ENCODE measurements at regions not wholly inside any gene's neighbourhood (a gene's known extent, or its start where the extent isn't known, plus 50 kb on each side); places are given as distances from the start of the nearest gene placed in this dataset.

DNA sequence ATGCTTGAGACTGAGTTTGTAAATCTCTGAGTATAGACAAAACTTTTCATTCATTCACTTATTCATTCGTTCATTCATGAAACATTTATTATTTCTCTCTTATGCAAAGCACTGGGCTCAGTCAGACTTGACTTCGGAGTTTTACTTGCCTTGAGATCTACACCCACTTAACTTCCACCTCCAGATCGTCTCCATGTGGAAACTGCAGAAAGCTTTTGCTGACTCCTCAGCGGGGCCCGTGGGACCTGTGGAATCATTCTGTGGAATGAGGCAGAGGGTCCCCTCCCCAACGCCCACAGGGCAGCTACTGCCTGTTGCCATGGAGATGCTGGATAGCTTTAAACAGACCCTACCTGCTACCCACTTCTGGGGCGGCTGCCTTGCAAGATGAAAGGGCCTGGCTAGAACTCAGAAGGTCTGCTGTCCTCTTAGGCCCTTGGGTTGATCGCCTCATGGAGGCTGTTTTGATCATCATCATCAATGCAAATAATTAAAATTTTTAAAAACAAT, 66.4 kb upstream of the KCNG1 start:
- WGBS, 2 donors = 59 to 60% methylated on average over 8 of the region's 8 CpGs
- Histone ChIP-seq H3K27me3 (ENCODE audit: control insufficient read depth in 1 of 2, insufficient read depth in 2 of 2, low read length in 1 of 2) (no peaks in the 10 kb centered on the region), H3K27ac (ENCODE audit: low read depth in 1 of 2, low read length in 2 of 2) (no peak overlapping the region), H3K4me1 (ENCODE audit: control insufficient read depth in 1 of 2, insufficient read depth in 2 of 2, low read length in 2 of 2) (no peaks in the 10 kb centered on the region), H3K4me3 (ENCODE audit: low read length in 2 of 2) (no peak overlapping the region), H3K36me3 (ENCODE audit: control insufficient read depth in 1 of 2, insufficient read depth in 2 of 2, low read length in 1 of 2) (no peaks in the 10 kb centered on the region), H3K9me3 (ENCODE audit: control insufficient read depth, low read length) (peaks cover 3% of the 10 kb centered on the region)
- no peak for ATAC-seq (ENCODE audit: low FRiP score)
- DNase-seq = no peak
- intact Hi-C loops (cut with DNase I) = no loop called here

DNA sequence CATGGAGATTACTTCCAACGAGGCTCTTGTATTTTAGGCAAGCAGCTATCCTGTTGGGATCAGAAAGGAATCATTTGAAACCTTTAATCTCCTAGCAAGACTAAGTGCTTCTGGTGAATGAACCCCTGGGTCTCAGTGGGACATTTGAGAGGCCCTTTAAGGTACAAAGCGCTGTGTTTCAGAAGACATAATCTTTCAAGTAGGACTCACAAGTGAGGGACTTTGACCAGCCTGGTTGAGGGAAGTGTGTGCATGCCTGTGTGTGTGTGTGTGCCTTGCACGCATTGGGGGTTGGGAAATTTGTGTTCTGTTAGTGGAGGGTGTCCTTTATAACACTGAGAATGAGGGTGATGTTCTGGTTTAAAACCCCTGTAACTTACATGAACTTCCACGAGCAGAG, 64.4 kb upstream of the KCNG1 start:
- Histone ChIP-seq H3K36me3 (ENCODE audit: control insufficient read depth in 1 of 2, insufficient read depth in 2 of 2, low read length in 1 of 2) (no peaks in the 10 kb centered on the region), H3K4me3 (ENCODE audit: low read length in 2 of 2) (no peak overlapping the region), H3K27me3 (ENCODE audit: control insufficient read depth in 1 of 2, insufficient read depth in 2 of 2, low read length in 1 of 2) (no peaks in the 10 kb centered on the region), H3K4me1 (ENCODE audit: control insufficient read depth in 1 of 2, insufficient read depth in 2 of 2, low read length in 2 of 2) (no peaks in the 10 kb centered on the region), H3K9me3 (ENCODE audit: control insufficient read depth, low read length) (peaks cover 3% of the 10 kb centered on the region), H3K27ac (ENCODE audit: low read depth in 1 of 2, low read length in 2 of 2) (no peak overlapping the region)
- no peak for ATAC-seq (ENCODE audit: low FRiP score)
- WGBS, 2 donors = 39 to 47% methylated on average over 4 of the region's 4 CpGs
- intact Hi-C loops (cut with DNase I) = no loop called here
- no peak for DNase-seq

DNA sequence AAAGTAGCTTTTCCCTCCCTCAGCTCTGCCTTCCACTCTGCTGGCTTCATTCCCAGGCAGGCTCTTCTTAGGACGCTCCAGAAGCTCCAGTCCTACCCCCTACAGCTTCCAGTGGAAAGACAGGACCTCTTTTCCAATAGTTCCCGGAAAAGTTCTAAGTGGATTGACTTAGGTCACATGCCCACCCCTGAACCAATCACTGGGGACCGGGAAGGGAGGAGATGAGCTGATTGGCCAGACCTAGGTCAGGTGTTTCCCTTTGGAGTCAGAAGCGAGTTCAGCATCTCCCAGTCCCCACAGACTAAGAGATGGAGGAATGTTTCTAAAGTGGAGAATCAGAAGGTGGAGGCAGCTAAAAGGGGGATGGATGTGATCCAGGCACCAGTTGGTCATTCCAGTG, 62.9 kb upstream of the KCNG1 start:
- no peak for DNase-seq
- Histone ChIP-seq H3K27ac (ENCODE audit: low read depth in 1 of 2, low read length in 2 of 2) (no peak overlapping the region), H3K4me3 (ENCODE audit: low read length in 2 of 2) (no peak overlapping the region), H3K9me3 (ENCODE audit: control insufficient read depth, low read length) (peaks cover 3% of the 10 kb centered on the region), H3K36me3 (ENCODE audit: control insufficient read depth in 1 of 2, insufficient read depth in 2 of 2, low read length in 1 of 2) (no peaks in the 10 kb centered on the region), H3K4me1 (ENCODE audit: control insufficient read depth in 1 of 2, insufficient read depth in 2 of 2, low read length in 2 of 2) (no peaks in the 10 kb centered on the region), H3K27me3 (ENCODE audit: control insufficient read depth in 1 of 2, insufficient read depth in 2 of 2, low read length in 1 of 2) (no peaks in the 10 kb centered on the region)
- WGBS, 2 donors = 84 to 87% methylated on average over 4 of the region's 4 CpGs
- intact Hi-C loops (cut with DNase I) = no loop called here
- no peak for ATAC-seq (ENCODE audit: low FRiP score)

DNA sequence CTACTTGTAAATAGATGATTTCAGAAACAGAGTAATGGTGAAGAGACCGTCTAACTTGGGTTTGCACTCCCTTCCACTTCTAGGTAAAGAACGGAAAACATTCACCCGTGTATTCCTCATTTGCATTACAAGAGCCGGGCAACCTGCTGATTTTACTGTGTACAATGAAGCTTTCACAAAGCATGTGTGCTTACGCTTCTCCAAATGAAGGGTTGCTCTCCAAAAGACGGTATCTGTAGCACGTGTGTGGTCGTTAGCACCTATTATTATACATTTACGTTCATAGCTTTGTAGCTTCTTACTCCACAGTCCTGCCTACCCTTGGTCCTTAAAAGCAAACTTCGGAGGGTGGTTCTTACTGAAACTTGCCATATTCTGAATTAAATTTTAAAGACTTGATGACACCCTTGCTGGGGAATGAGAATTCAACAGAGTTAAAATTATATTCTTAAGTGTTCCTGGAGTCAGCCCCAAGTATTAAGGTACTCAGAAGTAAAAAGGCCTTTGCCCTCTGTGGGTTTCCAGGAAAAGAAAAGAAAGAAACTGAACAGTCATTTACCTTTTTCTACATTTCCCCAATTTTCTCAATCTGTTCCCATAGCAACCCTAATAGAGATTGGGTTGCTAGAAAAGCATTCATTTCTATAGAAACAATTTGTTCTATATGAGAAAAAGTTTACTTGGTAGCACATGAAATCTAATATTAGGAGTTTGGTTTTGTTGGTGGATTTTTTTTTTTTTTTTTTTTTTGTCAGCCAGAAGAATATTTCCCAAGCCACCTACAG, 61.9 kb upstream of the KCNG1 start:
- Histone ChIP-seq H3K27me3 (ENCODE audit: control insufficient read depth in 1 of 2, insufficient read depth in 2 of 2, low read length in 1 of 2) (no peaks in the 10 kb centered on the region), H3K9me3 (ENCODE audit: control insufficient read depth, low read length) (peaks cover 3% of the 10 kb centered on the region), H3K4me3 (ENCODE audit: low read length in 2 of 2) (no peak overlapping the region), H3K36me3 (ENCODE audit: control insufficient read depth in 1 of 2, insufficient read depth in 2 of 2, low read length in 1 of 2) (no peaks in the 10 kb centered on the region), H3K4me1 (ENCODE audit: control insufficient read depth in 1 of 2, insufficient read depth in 2 of 2, low read length in 2 of 2) (no peaks in the 10 kb centered on the region), H3K27ac (ENCODE audit: low read depth in 1 of 2, low read length in 2 of 2) (no peak overlapping the region)
- DNase-seq = no peak
- WGBS, 2 donors = 47 to 56% methylated on average over 10 of the region's 10 CpGs
- no peak for ATAC-seq (ENCODE audit: low FRiP score)
- intact Hi-C loops (cut with DNase I) = no loop called here

DNA sequence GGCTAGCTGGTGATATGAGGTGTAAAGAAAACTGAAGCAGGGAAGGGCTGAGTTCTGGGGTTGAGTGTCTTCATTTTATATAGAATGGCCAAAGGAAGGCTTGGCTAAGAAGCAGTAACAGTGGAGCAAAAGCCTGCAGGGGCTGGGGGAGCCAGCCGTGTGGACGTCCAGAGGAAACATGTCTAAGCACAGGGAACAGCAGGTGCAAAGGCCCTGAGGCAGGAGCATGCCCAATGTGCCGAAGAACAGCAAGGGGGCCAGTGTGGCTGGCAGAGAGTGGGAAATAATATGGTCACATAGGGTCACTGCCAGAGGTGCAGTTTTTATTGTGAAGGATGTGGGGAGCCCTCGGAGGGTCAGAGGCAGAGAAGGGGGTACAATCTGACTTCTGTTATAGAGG, 60.5 kb upstream of the KCNG1 start:
- H3K27me3 ChIP-seq (ENCODE audit: control insufficient read depth in 1 of 2, insufficient read depth in 2 of 2, low read length in 1 of 2) = no peaks in the 10 kb centered on the region
- no peaks in the 10 kb centered on the region for H3K9me3 ChIP-seq (ENCODE audit: control insufficient read depth, low read length)
- ATAC-seq (ENCODE audit: low FRiP score) (no peak), DNase-seq (no peak)
- 61 to 80% methylated on average over 4 of the region's 4 CpGs for WGBS, 2 donors
- intact Hi-C loops (cut with DNase I) = no loop called here
- H3K27ac ChIP-seq (ENCODE audit: low read depth in 1 of 2, low read length in 2 of 2) = no peak overlapping the region
- no peaks in the 10 kb centered on the region for H3K4me1 ChIP-seq (ENCODE audit: control insufficient read depth in 1 of 2, insufficient read depth in 2 of 2, low read length in 2 of 2)
- no peak overlapping the region for H3K4me3 ChIP-seq (ENCODE audit: low read length in 2 of 2)
- no peaks in the 10 kb centered on the region for H3K36me3 ChIP-seq (ENCODE audit: control insufficient read depth in 1 of 2, insufficient read depth in 2 of 2, low read length in 1 of 2)

DNA sequence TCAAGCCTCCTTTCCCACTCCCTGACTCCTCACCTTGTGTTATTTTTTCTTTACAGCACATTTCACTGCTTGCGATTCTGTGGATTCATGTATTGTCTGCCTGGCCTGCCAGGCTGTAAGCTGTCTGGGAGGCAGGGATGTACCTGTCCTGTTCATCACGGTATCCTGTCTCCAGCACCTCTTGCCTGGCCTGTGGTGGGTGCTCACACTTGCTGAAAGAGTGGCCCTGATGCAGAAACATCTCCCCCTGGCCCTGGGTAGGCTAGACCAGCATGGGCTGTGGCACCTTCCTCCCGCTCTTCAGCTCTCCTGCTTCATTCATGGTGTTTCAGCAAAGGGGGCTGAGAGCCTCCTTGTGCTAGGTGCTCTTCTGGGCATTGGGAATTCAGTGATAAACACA, 60.1 kb upstream of the KCNG1 start:
- Histone ChIP-seq H3K27me3 (ENCODE audit: control insufficient read depth in 1 of 2, insufficient read depth in 2 of 2, low read length in 1 of 2) (no peaks in the 10 kb centered on the region), H3K4me3 (ENCODE audit: low read length in 2 of 2) (no peak overlapping the region), H3K9me3 (ENCODE audit: control insufficient read depth, low read length) (no peaks in the 10 kb centered on the region), H3K27ac (ENCODE audit: low read depth in 1 of 2, low read length in 2 of 2) (no peak overlapping the region), H3K36me3 (ENCODE audit: control insufficient read depth in 1 of 2, insufficient read depth in 2 of 2, low read length in 1 of 2) (no peaks in the 10 kb centered on the region), H3K4me1 (ENCODE audit: control insufficient read depth in 1 of 2, insufficient read depth in 2 of 2, low read length in 2 of 2) (no peaks in the 10 kb centered on the region)
- intact Hi-C loops (cut with DNase I) = no loop called here
- DNase-seq (no peak), ATAC-seq (ENCODE audit: low FRiP score) (no peak)
- 87 to 89% methylated on average over 3 of the region's 3 CpGs for WGBS, 2 donors

DNA sequence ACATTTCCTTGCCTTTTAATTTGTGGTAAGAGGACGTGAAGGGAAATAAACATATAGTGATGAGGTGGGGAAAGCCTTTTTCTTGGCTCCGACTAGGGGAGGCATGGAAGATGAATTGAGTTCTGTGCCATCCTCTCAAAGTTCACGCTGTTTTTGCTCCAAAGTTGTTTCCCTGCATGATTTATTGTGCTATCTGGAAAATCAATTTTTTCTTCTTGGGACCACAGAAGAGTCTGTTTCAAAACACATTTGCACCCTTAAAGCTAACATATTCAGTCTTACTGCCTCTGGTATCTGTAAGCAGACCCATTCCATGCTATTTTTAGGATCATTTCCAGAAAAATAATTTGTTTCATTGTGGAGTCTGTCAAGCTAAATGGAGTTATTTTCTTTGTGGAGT, 57.6 kb upstream of the KCNG1 start:
- DNase-seq = no peak
- no peak for ATAC-seq (ENCODE audit: low FRiP score)
- Histone ChIP-seq H3K4me3 (ENCODE audit: low read length in 2 of 2) (no peak overlapping the region), H3K4me1 (ENCODE audit: control insufficient read depth in 1 of 2, insufficient read depth in 2 of 2, low read length in 2 of 2) (no peaks in the 10 kb centered on the region), H3K36me3 (ENCODE audit: control insufficient read depth in 1 of 2, insufficient read depth in 2 of 2, low read length in 1 of 2) (no peaks in the 10 kb centered on the region), H3K27ac (ENCODE audit: low read depth in 1 of 2, low read length in 2 of 2) (no peak overlapping the region), H3K9me3 (ENCODE audit: control insufficient read depth, low read length) (no peaks in the 10 kb centered on the region), H3K27me3 (ENCODE audit: control insufficient read depth in 1 of 2, insufficient read depth in 2 of 2, low read length in 1 of 2) (no peaks in the 10 kb centered on the region)
- WGBS, 2 donors = 5 to 13% methylated on average over 3 of the region's 3 CpGs
- intact Hi-C loops (cut with DNase I) = no loop called here

DNA sequence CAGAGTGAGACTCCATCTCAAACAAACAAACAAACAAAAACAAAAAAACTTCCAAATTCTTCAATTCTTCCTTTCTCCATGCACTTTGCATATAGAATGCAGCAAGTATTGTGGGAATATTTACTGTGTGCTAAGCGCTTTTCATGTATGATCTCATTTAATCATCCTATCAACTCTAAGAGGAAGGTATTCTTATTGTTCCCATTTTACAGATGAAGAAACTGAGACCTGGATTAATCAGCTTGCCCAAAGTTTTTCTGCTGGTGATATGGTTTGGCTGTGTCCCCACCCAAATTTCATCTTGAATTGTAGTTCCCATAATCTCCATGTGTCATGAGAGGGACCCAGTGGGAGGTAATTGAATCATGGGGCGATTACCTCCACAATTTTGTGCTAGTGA, 56.6 kb upstream of the KCNG1 start:
- Histone ChIP-seq H3K9me3 (ENCODE audit: control insufficient read depth, low read length) (no peaks in the 10 kb centered on the region), H3K4me1 (ENCODE audit: control insufficient read depth in 1 of 2, insufficient read depth in 2 of 2, low read length in 2 of 2) (no peaks in the 10 kb centered on the region), H3K27ac (ENCODE audit: low read depth in 1 of 2, low read length in 2 of 2) (no peak overlapping the region), H3K36me3 (ENCODE audit: control insufficient read depth in 1 of 2, insufficient read depth in 2 of 2, low read length in 1 of 2) (no peaks in the 10 kb centered on the region), H3K4me3 (ENCODE audit: low read length in 2 of 2) (no peak overlapping the region), H3K27me3 (ENCODE audit: control insufficient read depth in 1 of 2, insufficient read depth in 2 of 2, low read length in 1 of 2) (no peaks in the 10 kb centered on the region)
- ATAC-seq (ENCODE audit: low FRiP score) (no peak), DNase-seq (no peak)
- intact Hi-C loops (cut with DNase I) = no loop called here
- 86 to 96% methylated on average over 2 of the region's 2 CpGs for WGBS, 2 donors

DNA sequence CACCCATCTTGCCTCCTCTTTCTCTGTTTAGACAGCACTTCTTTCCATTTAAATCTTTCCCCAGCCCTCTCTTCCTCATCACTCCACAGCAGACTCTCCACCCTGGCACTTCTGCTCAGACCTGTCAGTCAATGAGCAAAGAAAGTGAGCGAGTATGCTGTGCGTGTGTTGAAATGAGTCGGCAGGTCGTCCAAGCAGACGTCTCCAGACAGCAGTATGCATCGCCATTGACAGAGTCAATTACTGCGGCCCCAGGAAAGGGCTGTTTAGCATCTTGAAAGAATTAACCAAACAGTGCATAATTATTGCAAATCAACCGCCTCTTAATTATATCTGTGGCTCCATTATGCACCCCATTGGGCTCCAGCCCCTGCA, 54.8 kb upstream of the KCNG1 start:
- peaks cover 4% of the 10 kb centered on the region for H3K9me3 ChIP-seq (ENCODE audit: control insufficient read depth, low read length)
- ATAC-seq (ENCODE audit: low FRiP score) (no peak), DNase-seq (no peak)
- WGBS, 2 donors = 8 to 12% methylated on average over 8 of the region's 8 CpGs
- H3K4me1 ChIP-seq (ENCODE audit: control insufficient read depth in 1 of 2, insufficient read depth in 2 of 2, low read length in 2 of 2) = no peaks in the 10 kb centered on the region
- no peak overlapping the region for H3K4me3 ChIP-seq (ENCODE audit: low read length in 2 of 2)
- peaks cover 0 to 2% of the 10 kb centered on the region in 2 donors for H3K27me3 ChIP-seq (ENCODE audit: control insufficient read depth in 1 of 2, insufficient read depth in 2 of 2, low read length in 1 of 2)
- H3K27ac ChIP-seq (ENCODE audit: low read depth in 1 of 2, low read length in 2 of 2) = no peak overlapping the region
- intact Hi-C loops (cut with DNase I) = no loop called here
- no peaks in the 10 kb centered on the region for H3K36me3 ChIP-seq (ENCODE audit: control insufficient read depth in 1 of 2, insufficient read depth in 2 of 2, low read length in 1 of 2)

Data from aorta (tissue), 5 donors.